SK-N-SH treated with all-trans-retinoic acid at 6 μM for 48 hours (cell line): ENCODE measurements at regions not wholly inside any gene's neighbourhood (a gene's known extent, or its start where the extent isn't known, plus 50 kb on each side); places are given as distances from the start of the nearest gene placed in this dataset.

Source experiments
- ARNTL ChIP-seq: fragments of 450-650 bp; formaldehyde crosslinking; IDR thresholded peaks from 2 replicates; pipeline ENCODE4 v1.5.0; 2020; ENCODE audit warnings: low read depth, mild to moderate bottlenecking, moderate library complexity, borderline replicate concordance
- ESRRG ChIP-seq: fragments of 250-450 bp; sonication (Bioruptor Pico); IDR thresholded peaks from 2 replicates; pipeline ENCODE4 v1.6.1; 2021; ENCODE audit warnings: mild to moderate bottlenecking
- GLIS3 ChIP-seq: fragments of 250-450 bp; sonication (Bioruptor Pico); IDR thresholded peaks from 2 replicates; pipeline ENCODE4 v1.5.0; 2020; ENCODE audit warnings: mild to moderate bottlenecking, moderate library complexity
- ISL1 ChIP-seq: fragments of 250-450 bp; sonication (Bioruptor Pico); IDR thresholded peaks from 2 replicates; pipeline ENCODE4 v2.1.2; 2022; ENCODE audit warnings: mild to moderate bottlenecking, moderate library complexity
- RARB ChIP-seq: fragments of 250-450 bp; sonication (Bioruptor Pico); IDR thresholded peaks from 2 replicates; pipeline ENCODE4 v1.8.0; 2021; ENCODE audit warnings: mild to moderate bottlenecking, moderate library complexity
- TCF4 ChIP-seq: fragments of 250-450 bp; sonication (Bioruptor Pico); IDR thresholded peaks from 2 replicates; pipeline ENCODE4 v1.8.0; 2021; ENCODE audit warnings: mild to moderate bottlenecking, moderate library complexity, borderline replicate concordance
- ZFP3 ChIP-seq: fragments of 250-450 bp; sonication (Bioruptor Pico); IDR thresholded peaks from 2 replicates; pipeline ENCODE4 v1.5.0; 2020; ENCODE audit warnings: mild to moderate bottlenecking, moderate library complexity
- ZFP30 ChIP-seq: fragments of 450-650 bp; formaldehyde crosslinking; IDR thresholded peaks from 2 replicates; pipeline ENCODE4 v1.5.0; 2022; ENCODE audit warnings: mild to moderate bottlenecking, moderate library complexity
- TF ChIP-seq, protein P1 (sequence below): fragments of 250-450 bp; sonication (Bioruptor Pico); IDR thresholded peaks from 2 replicates; pipeline ENCODE4 v1.8.0; 2021; ENCODE audit warnings: low read depth, mild to moderate bottlenecking, moderate library complexity, borderline replicate concordance
- TF ChIP-seq, protein P2 (sequence below): fragments of 250-450 bp; sonication (Bioruptor Pico); IDR thresholded peaks from 2 replicates; pipeline ENCODE4 v1.8.0; 2020; ENCODE audit warnings: mild to moderate bottlenecking, moderate library complexity, borderline replicate concordance

DNA sequence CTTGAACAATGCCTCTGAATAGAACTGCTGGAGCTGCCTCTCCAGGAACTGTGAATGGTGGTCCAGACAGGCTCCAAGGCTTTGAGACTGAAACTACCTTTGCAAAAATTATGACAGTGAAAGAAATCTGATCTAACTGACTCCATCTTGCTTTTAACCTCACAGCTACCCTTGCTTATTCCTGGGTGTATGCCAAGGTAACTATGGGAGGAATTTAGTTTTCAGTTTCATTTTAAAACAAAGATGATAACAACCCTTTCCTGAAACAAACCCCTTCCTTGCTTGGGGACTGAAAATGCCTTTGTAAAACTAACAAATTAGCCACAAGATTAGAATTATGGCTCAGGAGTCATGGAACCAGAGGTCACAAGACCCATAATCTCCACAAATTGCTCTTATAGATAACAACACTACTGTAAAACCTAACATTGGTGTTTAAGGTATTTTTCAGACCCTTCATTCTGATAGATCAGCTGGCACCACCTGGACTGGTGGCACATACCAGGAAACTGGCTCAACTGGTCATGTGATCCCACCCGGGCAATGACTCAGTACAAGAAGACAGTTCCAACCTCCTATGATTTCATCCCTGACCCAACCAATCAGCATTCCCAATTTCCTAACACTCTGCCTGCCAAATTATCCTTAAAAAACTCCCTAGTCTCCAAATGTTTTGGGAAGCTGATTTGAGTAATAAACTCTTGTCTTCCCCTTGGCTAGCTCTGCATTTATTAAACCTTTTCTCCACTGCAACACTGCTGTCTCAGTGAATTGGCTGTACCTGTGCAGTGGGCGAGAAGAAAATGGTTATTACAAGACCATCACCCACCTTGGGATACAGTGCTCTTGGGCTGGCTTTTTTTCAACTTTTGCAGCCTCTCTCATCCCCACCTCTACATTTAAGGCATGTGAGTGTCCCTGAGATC, 608.1 kb downstream of the TYW1 start:
- TF ChIP-seq RARB (CRISPR knock-in tag) (no peak), ESRRG (CRISPR knock-in tag) (no peak), GLIS3 (CRISPR knock-in tag) (no peak), ARNTL (CRISPR knock-in tag) (no peak), ZFP30 (no peak), TCF4 (CRISPR knock-in tag) (no peak), ZFP3 (CRISPR knock-in tag) (no peak), ISL1 (CRISPR knock-in tag) (no peak)
- TF ChIP-seq, protein P1, sequence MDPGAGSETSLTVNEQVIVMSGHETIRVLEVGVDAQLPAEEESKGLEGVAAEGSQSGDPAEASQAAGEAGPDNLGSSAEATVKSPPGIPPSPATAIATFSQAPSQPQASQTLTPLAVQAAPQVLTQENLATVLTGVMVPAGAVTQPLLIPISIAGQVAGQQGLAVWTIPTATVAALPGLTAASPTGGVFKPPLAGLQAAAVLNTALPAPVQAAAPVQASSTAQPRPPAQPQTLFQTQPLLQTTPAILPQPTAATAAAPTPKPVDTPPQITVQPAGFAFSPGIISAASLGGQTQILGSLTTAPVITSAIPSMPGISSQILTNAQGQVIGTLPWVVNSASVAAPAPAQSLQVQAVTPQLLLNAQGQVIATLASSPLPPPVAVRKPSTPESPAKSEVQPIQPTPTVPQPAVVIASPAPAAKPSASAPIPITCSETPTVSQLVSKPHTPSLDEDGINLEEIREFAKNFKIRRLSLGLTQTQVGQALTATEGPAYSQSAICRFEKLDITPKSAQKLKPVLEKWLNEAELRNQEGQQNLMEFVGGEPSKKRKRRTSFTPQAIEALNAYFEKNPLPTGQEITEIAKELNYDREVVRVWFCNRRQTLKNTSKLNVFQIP (CRISPR knock-in tag): no peak
- TF ChIP-seq, protein P2, sequence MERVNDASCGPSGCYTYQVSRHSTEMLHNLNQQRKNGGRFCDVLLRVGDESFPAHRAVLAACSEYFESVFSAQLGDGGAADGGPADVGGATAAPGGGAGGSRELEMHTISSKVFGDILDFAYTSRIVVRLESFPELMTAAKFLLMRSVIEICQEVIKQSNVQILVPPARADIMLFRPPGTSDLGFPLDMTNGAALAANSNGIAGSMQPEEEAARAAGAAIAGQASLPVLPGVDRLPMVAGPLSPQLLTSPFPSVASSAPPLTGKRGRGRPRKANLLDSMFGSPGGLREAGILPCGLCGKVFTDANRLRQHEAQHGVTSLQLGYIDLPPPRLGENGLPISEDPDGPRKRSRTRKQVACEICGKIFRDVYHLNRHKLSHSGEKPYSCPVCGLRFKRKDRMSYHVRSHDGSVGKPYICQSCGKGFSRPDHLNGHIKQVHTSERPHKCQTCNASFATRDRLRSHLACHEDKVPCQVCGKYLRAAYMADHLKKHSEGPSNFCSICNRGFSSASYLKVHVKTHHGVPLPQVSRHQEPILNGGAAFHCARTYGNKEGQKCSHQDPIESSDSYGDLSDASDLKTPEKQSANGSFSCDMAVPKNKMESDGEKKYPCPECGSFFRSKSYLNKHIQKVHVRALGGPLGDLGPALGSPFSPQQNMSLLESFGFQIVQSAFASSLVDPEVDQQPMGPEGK (CRISPR knock-in tag): no peak
